A549 (cell line): ENCODE measurements at regions not wholly inside any gene's neighbourhood (a gene's known extent, or its start where the extent isn't known, plus 50 kb on each side); places are given as distances from the start of the nearest gene placed in this dataset.

ENCODE experiments used
- ATAC-seq, 2 experiments: fragments of 200-7000 bp in 1 of 2; fragments of >200 bp in 1 of 2; cut with Nextera tagmentation in 1 of 2; cut with Tn5 transposase in 1 of 2; 3 replicates each; pipeline versions ENCODE4 v1.8.0 to v1.9.1; 2018 to 2020; ENCODE audit warnings: mild to moderate bottlenecking in 1 of 2, moderate library complexity in 1 of 2
- CTCF ChIA-PET: fragments of 300-600 bp; sonication (Branson Sonifier 250); formaldehyde crosslinking; extraction: SDS; loops from one replicate; lab custom pipeline; 2021; ENCODE audit warnings: antibody characterized with exemption, inconsistent platforms; lab: Yijun Ruan, JAX
- POLR2A ChIA-PET: fragments of 350-600 bp; formaldehyde crosslinking; extraction: SDS; loops from one replicate; lab custom pipeline; 2021; ENCODE audit warnings: antibody characterized with exemption, inconsistent platforms; lab: Yijun Ruan, JAX
- DNase-seq, 2 experiments: peaks; one replicate each; pipeline versions ENCODE4 v3.0.0 to v3.0.0-alpha.2; 2011 to 2016; ENCODE audit warnings: low read depth in 1 of 2, low spot score in 1 of 2
- FAIRE-seq: peaks from 2 replicates; lab custom pipeline; 2011; peaks lifted over from hg19 to GRCh38; lab: Jason Lieb, UNC
- H3K27ac ChIP-seq, 2 experiments: fragments of >200 bp; sonication (Bioruptor Twin); formaldehyde crosslinking; 3 replicates each; pipeline ENCODE4 v1.5.1; 2016 to 2017
- H3K4me1 ChIP-seq: fragments of >200 bp; sonication (Bioruptor Twin); formaldehyde crosslinking; 3 replicates; pipeline ENCODE4 v1.6.1; 2016
- H3K4me2 ChIP-seq: fragments of >200 bp; sonication (Bioruptor Twin); formaldehyde crosslinking; 3 replicates; pipeline ENCODE4 v1.6.1; 2016
- H3K4me3 ChIP-seq: fragments of >200 bp; sonication (Bioruptor Twin); formaldehyde crosslinking; 3 replicates; pipeline ENCODE4 v1.5.1; 2016
- H3K9me3 ChIP-seq: fragments of >200 bp; sonication (Bioruptor Twin); formaldehyde crosslinking; 3 replicates; pipeline ENCODE4 v1.6.1; 2016
- ATOH8 ChIP-seq: fragments of 250-450 bp; sonication (Bioruptor Pico); IDR thresholded peaks from 2 replicates; pipeline ENCODE4 v1.5.0; 2020; ENCODE audit warnings: low read depth, mild to moderate bottlenecking, moderate library complexity
- CBX8 ChIP-seq: fragments of 200-600 bp; sonication (generic); IDR thresholded peaks from 2 replicates; pipeline ENCODE4 v1.6.1; 2016
- CEBPB ChIP-seq, 2 experiments: fragments of >200 bp in 1 of 2; sonication (Bioruptor Twin) in 1 of 2; formaldehyde crosslinking in 1 of 2; IDR thresholded peaks; 2 replicates each; pipeline ENCODE4 v1.6.1; 2012 to 2016
- CHD2 ChIP-seq: fragments of 150-350 bp; IDR thresholded peaks from 2 replicates; pipeline ENCODE4 v1.6.1; 2014; ENCODE audit warnings: low read length; ENCODE audit not compliant: partially characterized antibody
- CHD4 ChIP-seq: fragments of 200-600 bp; sonication (generic); IDR thresholded peaks from 2 replicates; pipeline ENCODE4 v1.6.1; 2016; ENCODE audit warnings: antibody characterized with exemption, mild to moderate bottlenecking, borderline replicate concordance
- CTCF ChIP-seq: fragments of >200 bp; sonication (Bioruptor Twin); formaldehyde crosslinking; IDR thresholded peaks from 3 replicates; pipeline ENCODE4 v1.5.1; 2016
- EHMT2 ChIP-seq: fragments of 200-600 bp; sonication (generic); IDR thresholded peaks from 2 replicates; pipeline ENCODE4 v1.6.1; 2016; ENCODE audit warnings: antibody characterized with exemption, low read depth, mild to moderate bottlenecking, moderate library complexity
- EP300 ChIP-seq, 2 experiments: fragments of >200 bp; sonication (Bioruptor Twin); formaldehyde crosslinking; IDR thresholded peaks; 2 replicates in 1 of 2; 3 replicates in 1 of 2; pipeline ENCODE4 v1.6.1; 2016 to 2017
- ESRRA ChIP-seq: fragments of 150-350 bp; IDR thresholded peaks from 2 replicates; pipeline ENCODE4 v1.6.1; 2014; ENCODE audit warnings: mild to moderate bottlenecking, low read length, borderline replicate concordance
- FOSL2 ChIP-seq, 2 experiments: fragments of 450-650 bp in 1 of 2; fragments of >200 bp in 1 of 2; sonication (Bioruptor Twin) in 1 of 2; formaldehyde crosslinking; IDR thresholded peaks; 2 replicates each; pipeline versions ENCODE4 v1.5.0 to v1.6.1; 2016 to 2020; ENCODE audit warnings: mild to moderate bottlenecking in 1 of 2, moderate library complexity in 1 of 2
- HES2 ChIP-seq: fragments of >200 bp; sonication (Bioruptor Twin); formaldehyde crosslinking; IDR thresholded peaks from 2 replicates; pipeline ENCODE4 v1.6.1; 2016
- HMGXB4 ChIP-seq: fragments of 250-450 bp; sonication (Bioruptor Pico); IDR thresholded peaks from 2 replicates; pipeline ENCODE4 v1.5.0; 2021; ENCODE audit warnings: mild to moderate bottlenecking, moderate library complexity, borderline replicate concordance
- HOXB13 ChIP-seq: fragments of 250-450 bp; sonication (Bioruptor Pico); IDR thresholded peaks from 2 replicates; pipeline ENCODE4 v1.5.0; 2020; ENCODE audit warnings: low read depth, mild to moderate bottlenecking, moderate library complexity
- KDM5A ChIP-seq: fragments of 200-600 bp; sonication (generic); IDR thresholded peaks from 2 replicates; pipeline ENCODE4 v1.6.1; 2016; ENCODE audit warnings: antibody characterized with exemption, mild to moderate bottlenecking
- MAFK ChIP-seq: fragments of 450-650 bp; IDR thresholded peaks from 2 replicates; pipeline ENCODE4 v1.6.1; 2014; ENCODE audit not compliant: partially characterized antibody
- MAX ChIP-seq: IDR thresholded peaks from 2 replicates; pipeline ENCODE4 v1.6.1; 2012
- MYC ChIP-seq: IDR thresholded peaks from 2 replicates; pipeline ENCODE4 v1.6.1; 2012; ENCODE audit warnings: mild to moderate bottlenecking, inconsistent platforms, low read length, improper control_type of control experiment, borderline replicate concordance
- PHF8 ChIP-seq: fragments of 200-600 bp; sonication (generic); IDR thresholded peaks from 2 replicates; pipeline ENCODE4 v1.6.1; 2016; ENCODE audit warnings: low read depth, mild to moderate bottlenecking, antibody characterized with exemption, moderate library complexity, borderline replicate concordance
- POLR2A ChIP-seq: IDR thresholded peaks from 2 replicates; pipeline ENCODE4 v1.6.1; 2012; ENCODE audit warnings: mild to moderate bottlenecking, low read length
- RAD21 ChIP-seq, 2 experiments: fragments of >200 bp in 1 of 2; sonication (Bioruptor Twin) in 1 of 2; formaldehyde crosslinking in 1 of 2; IDR thresholded peaks in 1 of 2; conservative IDR thresholded peaks in 1 of 2; 2 replicates in 1 of 2; 3 replicates in 1 of 2; pipeline ENCODE4 v1.6.1; 2012 to 2018; ENCODE audit warnings: inconsistent platforms in 1 of 2
- REST ChIP-seq: fragments of 200-600 bp; sonication (generic); IDR thresholded peaks from 2 replicates; pipeline ENCODE4 v1.6.1; 2016; ENCODE audit warnings: antibody characterized with exemption, mild to moderate bottlenecking, moderate library complexity
- RNF2 ChIP-seq: fragments of 200-600 bp; sonication (generic); IDR thresholded peaks from 2 replicates; pipeline ENCODE4 v1.6.1; 2016; ENCODE audit warnings: low read depth, mild to moderate bottlenecking, antibody characterized with exemption, moderate library complexity, borderline replicate concordance
- TP53 ChIP-seq: fragments of 250-450 bp; sonication (Bioruptor Pico); IDR thresholded peaks from 2 replicates; pipeline ENCODE4 v1.5.0; 2021; ENCODE audit warnings: mild to moderate bottlenecking, moderate library complexity
- ZC3H11A ChIP-seq: fragments of 450-650 bp; IDR thresholded peaks from 2 replicates; pipeline ENCODE4 v1.6.1; 2014; ENCODE audit warnings: antibody characterized with exemption, mild to moderate bottlenecking
- ZFP36 ChIP-seq: fragments of 450-650 bp; IDR thresholded peaks from 2 replicates; pipeline ENCODE4 v1.6.1; 2014; ENCODE audit warnings: borderline replicate concordance; ENCODE audit not compliant: partially characterized antibody
- ZSCAN20 ChIP-seq: fragments of 250-450 bp; sonication (Bioruptor Pico); IDR thresholded peaks from 2 replicates; pipeline ENCODE4 v1.8.0; 2022; ENCODE audit warnings: mild to moderate bottlenecking, moderate library complexity
- WGBS: methylation state at CpG from one replicate; pipeline ENCODE4 v1.1.6; 2017; ENCODE audit errors: missing lambda C conversion rate; 5-methylcytosine and 5-hydroxymethylcytosine counted together

GRCh38 chr14:38481952-38482678 lies 226.2 kb upstream of the CLEC14A start:
- no peaks in the 10 kb centered on the region for H3K4me1 ChIP-seq
- TF ChIP-seq MAX (no peak), MAFK (peak; percentile 52), CHD4 (no peak), CHD2 (no peak), ATOH8 (CRISPR knock-in tag) (no peak), EHMT2 (no peak), FOSL2 (IDR thresholded peaks at IDR 0.05) (no peak), FOSL2 (CRISPR knock-in tag; IDR thresholded peaks at IDR 0.05) (no peak), TP53 (CRISPR knock-in tag) (no peak)
- H3K27ac ChIP-seq = no peak overlapping the region
- ChIA-PET POLR2A (no interaction called here), CTCF (interaction anchor here (1.5 kb wide), 1 partner anchor 9 kb away, joined by 4 read pairs; no protein-coding TSS in a partner anchor)
- no peak for ATAC-seq
- H3K9me3 ChIP-seq = no peaks in the 10 kb centered on the region
- H3K4me2 ChIP-seq = no peak overlapping the region
- no peak overlapping the region for H3K4me3 ChIP-seq
- FAIRE-seq = no peak
- 6% methylated on average over 2 of the region's 2 CpGs for WGBS
- DNase-seq = peak in 1 of 2 experiments; percentile 29

DNA sequence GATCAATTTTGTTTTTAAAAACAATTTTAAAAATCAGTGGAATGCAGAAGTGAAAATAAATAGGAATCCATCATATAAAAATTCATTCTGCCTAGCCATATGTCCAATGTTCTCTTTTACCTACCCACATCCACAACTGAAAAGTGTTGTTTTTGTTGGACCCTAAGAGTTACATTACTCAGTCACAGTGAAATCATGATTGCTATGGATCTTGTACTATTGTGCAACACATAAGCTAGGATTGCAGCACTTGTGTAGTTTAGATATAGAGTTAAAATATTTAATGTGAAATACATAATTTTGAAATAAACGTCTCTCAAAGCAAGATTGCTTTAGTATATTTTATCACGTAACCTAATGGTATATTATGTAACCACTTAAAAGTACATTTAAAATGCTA lies 213.3 kb upstream of the CLEC14A start:
- DNase-seq = no peak
- H3K9me3 ChIP-seq = no peaks in the 10 kb centered on the region
- FAIRE-seq = no peak

More for the DNA sequence above, 213.3 kb upstream of the CLEC14A start:
- no peak overlapping the region for H3K4me2 ChIP-seq
- TF ChIP-seq ZSCAN20 (no peak), RNF2 (no peak), PHF8 (no peak), ESRRA (no peak), ZFP36 (no peak), POLR2A (no peak), KDM5A (no peak), EHMT2 (no peak), CBX8 (no peak), EP300 (IDR thresholded peaks at IDR 0.05) (no peak), CEBPB (IDR thresholded peaks at IDR 0.05) (no peak), RAD21 (conservative IDR thresholded peaks at IDR 0.05 in 1 of 2, IDR thresholded peaks at IDR 0.05 in 1 of 2) (no peak), REST (no peak), ATOH8 (CRISPR knock-in tag) (no peak), ZC3H11A (no peak), MYC (no peak), CTCF (no peak), HES2 (no peak), HMGXB4 (CRISPR knock-in tag) (no peak), HOXB13 (CRISPR knock-in tag) (no peak)
- H3K4me1 ChIP-seq = no peaks in the 10 kb centered on the region
- WGBS = 33% methylated on average over 2 of the region's 2 CpGs
- no peak overlapping the region for H3K27ac ChIP-seq
- ATAC-seq = no peak
- ChIA-PET POLR2A (no interaction called here), CTCF (no interaction called here)
- H3K4me3 ChIP-seq = no peak overlapping the region
